ENCODE measurements at regions not wholly inside any gene's neighbourhood (a gene's known extent, or its start where the extent isn't known, plus 50 kb on each side); places are given as distances from the start of the nearest gene placed in this dataset.

GRCh38 chr3:144033863-144034262 is 62.2 kb downstream of the DIPK2A start:
- no peaks in the 10 kb centered on the region for H3K9me3 ChIP-seq (ENCODE audit: insufficient read depth, low read depth, low read length)
- DNase-seq (ENCODE audit: low read depth) (no peak), FAIRE-seq (no peak)
- no peaks in the 10 kb centered on the region for H3K4me1 ChIP-seq (ENCODE audit: insufficient read depth, low read length)
- H3K4me3 ChIP-seq (ENCODE audit: insufficient read depth, low read depth, low read length) = no peak overlapping the region
- H3K9me3 Mint-ChIP-seq (ENCODE audit: unreplicated experiment) = no peaks in the 10 kb centered on the region
- H3K36me3 Mint-ChIP-seq (ENCODE audit: low read depth, unreplicated experiment) = no peaks in the 10 kb centered on the region
- no peak overlapping the region for H2AFZ ChIP-seq (ENCODE audit: low read depth, low read length)
- no peaks in the 10 kb centered on the region for H3K27me3 Mint-ChIP-seq (ENCODE audit: low read depth, unreplicated experiment)
- no peak overlapping the region for H3K4me2 ChIP-seq (ENCODE audit: low read length)
- no peaks in the 10 kb centered on the region for H3K79me2 ChIP-seq (ENCODE audit: insufficient read depth, low read length)
- no peaks in the 10 kb centered on the region for H3K27me3 ChIP-seq (ENCODE audit: insufficient read depth, low read length)
- peaks cover 2% of the 10 kb centered on the region for H3K4me1 Mint-ChIP-seq (ENCODE audit: low read depth, unreplicated experiment)
- no peak overlapping the region for H3K4me3 Mint-ChIP-seq (ENCODE audit: unreplicated experiment)
- H3K36me3 ChIP-seq (ENCODE audit: insufficient read depth, low read length) = no peaks in the 10 kb centered on the region
- no peak overlapping the region for H3K27ac ChIP-seq (ENCODE audit: low read depth, low read length)
- no peak overlapping the region for H3K9ac ChIP-seq (ENCODE audit: low read length)
- no peaks in the 10 kb centered on the region for H4K20me1 ChIP-seq (ENCODE audit: insufficient read depth, low read length)
- H3K27ac Mint-ChIP-seq (ENCODE audit: unreplicated experiment) = no peak overlapping the region
- TF ChIP-seq EZH2 (IDR thresholded peaks at IDR 0.05; ENCODE audit: insufficient read depth, low read length) (no peak), CTCF (IDR thresholded peaks at IDR 0.05; ENCODE audit: insufficient read depth, low read depth, low read length) (no peak)

- no peaks in the 10 kb centered on the region for H3K27me3 Mint-ChIP-seq (ENCODE audit: low read depth, unreplicated experiment)
- no peak overlapping the region for H3K4me3 Mint-ChIP-seq (ENCODE audit: unreplicated experiment)
- no peak overlapping the region for H3K4me2 ChIP-seq (ENCODE audit: low read length)
- no peak overlapping the region for H3K9ac ChIP-seq (ENCODE audit: low read length)
- H4K20me1 ChIP-seq (ENCODE audit: insufficient read depth, low read length) = no peaks in the 10 kb centered on the region
- no peaks in the 10 kb centered on the region for H3K27me3 ChIP-seq (ENCODE audit: insufficient read depth, low read length)
- H3K4me3 ChIP-seq (ENCODE audit: insufficient read depth, low read depth, low read length) = no peak overlapping the region
- no peak overlapping the region for H3K27ac ChIP-seq (ENCODE audit: low read depth, low read length)
- no peaks in the 10 kb centered on the region for H3K4me1 ChIP-seq (ENCODE audit: insufficient read depth, low read length)
- no peaks in the 10 kb centered on the region for H3K9me3 Mint-ChIP-seq (ENCODE audit: unreplicated experiment)
- H3K36me3 Mint-ChIP-seq (ENCODE audit: low read depth, unreplicated experiment) = no peaks in the 10 kb centered on the region
- no peak for DNase-seq (ENCODE audit: low read depth)
- H3K36me3 ChIP-seq (ENCODE audit: insufficient read depth, low read length) = no peaks in the 10 kb centered on the region
- TF ChIP-seq CTCF (IDR thresholded peaks at IDR 0.05; ENCODE audit: insufficient read depth, low read depth, low read length) (no peak), EZH2 (IDR thresholded peaks at IDR 0.05; ENCODE audit: insufficient read depth, low read length) (no peak)
- peaks cover 7% of the 10 kb centered on the region for H3K4me1 Mint-ChIP-seq (ENCODE audit: low read depth, unreplicated experiment)
- FAIRE-seq = no peak
- no peak overlapping the region for H2AFZ ChIP-seq (ENCODE audit: low read depth, low read length)
- no peaks in the 10 kb centered on the region for H3K9me3 ChIP-seq (ENCODE audit: insufficient read depth, low read depth, low read length)
- H3K27ac Mint-ChIP-seq (ENCODE audit: unreplicated experiment) = no peak overlapping the region
- H3K79me2 ChIP-seq (ENCODE audit: insufficient read depth, low read length) = no peaks in the 10 kb centered on the region
Measured at GRCh38 chr3:144034715-144035290, 63.2 kb downstream of the DIPK2A start.

- H3K4me1 Mint-ChIP-seq (ENCODE audit: low read depth, unreplicated experiment) = peaks cover 8% of the 10 kb centered on the region
- H4K20me1 ChIP-seq (ENCODE audit: insufficient read depth, low read length) = no peaks in the 10 kb centered on the region
- no peak overlapping the region for H3K4me3 ChIP-seq (ENCODE audit: insufficient read depth, low read depth, low read length)
- H3K36me3 Mint-ChIP-seq (ENCODE audit: low read depth, unreplicated experiment) = no peaks in the 10 kb centered on the region
- DNase-seq (ENCODE audit: low read depth) = no peak
- H3K27ac ChIP-seq (ENCODE audit: low read depth, low read length) = no peak overlapping the region
- H3K4me3 Mint-ChIP-seq (ENCODE audit: unreplicated experiment) = no peak overlapping the region
- TF ChIP-seq CTCF (IDR thresholded peaks at IDR 0.05; ENCODE audit: insufficient read depth, low read depth, low read length) = no peak
- no peaks in the 10 kb centered on the region for H3K4me1 ChIP-seq (ENCODE audit: insufficient read depth, low read length)
- FAIRE-seq = no peak
- H3K79me2 ChIP-seq (ENCODE audit: insufficient read depth, low read length) = no peaks in the 10 kb centered on the region
- no peaks in the 10 kb centered on the region for H3K27me3 ChIP-seq (ENCODE audit: insufficient read depth, low read length)
- H2AFZ ChIP-seq (ENCODE audit: low read depth, low read length) = no peak overlapping the region
- no peaks in the 10 kb centered on the region for H3K9me3 Mint-ChIP-seq (ENCODE audit: unreplicated experiment)
- H3K4me2 ChIP-seq (ENCODE audit: low read length) = no peak overlapping the region
- no peaks in the 10 kb centered on the region for H3K27me3 Mint-ChIP-seq (ENCODE audit: low read depth, unreplicated experiment)
- no peaks in the 10 kb centered on the region for H3K9me3 ChIP-seq (ENCODE audit: insufficient read depth, low read depth, low read length)
- H3K9ac ChIP-seq (ENCODE audit: low read length) = no peak overlapping the region
- no peaks in the 10 kb centered on the region for H3K36me3 ChIP-seq (ENCODE audit: insufficient read depth, low read length)
- no peak overlapping the region for H3K27ac Mint-ChIP-seq (ENCODE audit: unreplicated experiment)
Measured at GRCh38 chr3:144036498-144036897, 64.9 kb downstream of the DIPK2A start.

Data from astrocyte (in vitro differentiated cells and primary cell).